Hepatocyte (in vitro differentiated cells): ENCODE measurements at regions not wholly inside any gene's neighbourhood (a gene's known extent, or its start where the extent isn't known, plus 50 kb on each side); places are given as distances from the start of the nearest gene placed in this dataset.
A peak's percentile ranks its signal among the peaks of the same experiment; 100 is the strongest.

ENCODE experiments used
- DNase-seq: peaks from one replicate; pipeline ENCODE4 v3.0.0-alpha.2; 2016; ENCODE audit warnings: low spot score
- H2AFZ ChIP-seq: fragments of 200-600 bp; sonication (generic); 2 replicates; pipeline ENCODE4 v1.6.0; 2016; ENCODE audit warnings: antibody characterized with exemption, mild to moderate bottlenecking
- H3K27ac ChIP-seq: fragments of 200-600 bp; sonication (generic); 2 replicates; pipeline ENCODE4 v1.5.1; 2016; ENCODE audit warnings: mild to moderate bottlenecking
- H3K27me3 ChIP-seq: fragments of 200-600 bp; sonication (generic); 2 replicates; pipeline ENCODE4 v1.6.1; 2016
- H3K36me3 ChIP-seq: fragments of 200-600 bp; sonication (generic); replicated peaks from 2 replicates; pipeline ENCODE4 v1.5.1; 2016; ENCODE audit warnings: low read depth; ENCODE audit not compliant: insufficient read depth
- H3K4me1 ChIP-seq: fragments of 200-600 bp; sonication (generic); 2 replicates; pipeline ENCODE4 v1.5.1; 2016; ENCODE audit warnings: mild to moderate bottlenecking, moderate library complexity; ENCODE audit not compliant: insufficient read depth
- H3K4me2 ChIP-seq: fragments of 200-600 bp; sonication (generic); 2 replicates; pipeline ENCODE4 v1.6.0; 2016
- H3K4me3 ChIP-seq: fragments of 200-600 bp; sonication (generic); 2 replicates; pipeline ENCODE4 v1.5.1; 2016; ENCODE audit warnings: mild to moderate bottlenecking
- H3K79me2 ChIP-seq: fragments of 200-600 bp; sonication (generic); 2 replicates; pipeline ENCODE4 v1.6.0; 2017; ENCODE audit warnings: mild to moderate bottlenecking
- H3K9me2 ChIP-seq: fragments of 200-600 bp; sonication (generic); replicated peaks from 2 replicates; pipeline ENCODE4 v1.6.0; 2017; ENCODE audit warnings: mild to moderate bottlenecking; ENCODE audit not compliant: insufficient read depth
- H3K9me3 ChIP-seq: fragments of 200-600 bp; sonication (generic); 2 replicates; pipeline ENCODE4 v1.5.1; 2016; ENCODE audit warnings: low read depth, mild to moderate bottlenecking
- H4K20me1 ChIP-seq: fragments of 200-600 bp; sonication (generic); 2 replicates; pipeline ENCODE4 v1.6.0; 2016; ENCODE audit warnings: mild to moderate bottlenecking; ENCODE audit not compliant: insufficient read depth, poor library complexity, severe bottlenecking
- EZH2 ChIP-seq: fragments of 200-600 bp; sonication (generic); IDR thresholded peaks from 2 replicates; pipeline ENCODE4 v1.6.1; 2016; ENCODE audit warnings: antibody characterized with exemption, mild to moderate bottlenecking, borderline replicate concordance
- EZH2phosphoT487 ChIP-seq: fragments of 200-600 bp; sonication (generic); IDR thresholded peaks from one replicate; pipeline ENCODE4 v1.6.1; 2018; ENCODE audit warnings: antibody characterized with exemption, mild to moderate bottlenecking, low read depth, moderate library complexity; ENCODE audit not compliant: unreplicated experiment, severe bottlenecking
- WGBS: methylation state at CpG from one replicate; pipeline ENCODE4 v1.1.6; 2016; ENCODE audit warnings: low lambda C conversion rate; ENCODE audit errors: missing lambda C conversion rate; 5-methylcytosine and 5-hydroxymethylcytosine counted together
- TF ChIP-seq, protein P1 (sequence below): fragments of 200-600 bp; sonication (generic); IDR thresholded peaks from 2 replicates; pipeline ENCODE4 v1.5.1; 2016; ENCODE audit warnings: antibody characterized with exemption, mild to moderate bottlenecking; ENCODE audit not compliant: poor library complexity

DNA sequence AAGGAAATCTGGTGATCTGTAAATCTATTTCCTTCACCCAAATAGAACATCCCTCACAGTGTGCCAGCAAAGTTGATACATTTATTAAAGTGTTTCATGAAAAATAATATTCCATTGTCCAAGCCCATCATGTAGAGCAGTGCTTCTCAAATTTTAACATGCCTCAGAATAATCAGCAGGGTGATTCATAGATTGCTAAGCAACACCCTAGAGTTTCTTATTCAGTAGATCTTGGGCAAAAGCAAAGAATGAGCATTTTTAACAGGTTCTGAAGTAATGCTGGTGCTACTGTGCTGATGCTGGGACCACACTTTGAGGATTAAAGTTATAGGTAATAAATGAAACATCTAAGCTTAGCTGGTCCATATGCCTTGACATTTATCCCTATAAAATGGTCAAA is 210.5 kb downstream of the ZIC4 start:
- H3K79me2 ChIP-seq = no peaks in the 10 kb centered on the region
- H3K27ac ChIP-seq = no peak overlapping the region
- DNase-seq = no peak
- H3K4me1 ChIP-seq = no peaks in the 10 kb centered on the region
- no peaks in the 10 kb centered on the region for H4K20me1 ChIP-seq
- no peaks in the 10 kb centered on the region for H3K27me3 ChIP-seq
- no peaks in the 10 kb centered on the region for H3K9me2 ChIP-seq
- TF ChIP-seq, protein P1, sequence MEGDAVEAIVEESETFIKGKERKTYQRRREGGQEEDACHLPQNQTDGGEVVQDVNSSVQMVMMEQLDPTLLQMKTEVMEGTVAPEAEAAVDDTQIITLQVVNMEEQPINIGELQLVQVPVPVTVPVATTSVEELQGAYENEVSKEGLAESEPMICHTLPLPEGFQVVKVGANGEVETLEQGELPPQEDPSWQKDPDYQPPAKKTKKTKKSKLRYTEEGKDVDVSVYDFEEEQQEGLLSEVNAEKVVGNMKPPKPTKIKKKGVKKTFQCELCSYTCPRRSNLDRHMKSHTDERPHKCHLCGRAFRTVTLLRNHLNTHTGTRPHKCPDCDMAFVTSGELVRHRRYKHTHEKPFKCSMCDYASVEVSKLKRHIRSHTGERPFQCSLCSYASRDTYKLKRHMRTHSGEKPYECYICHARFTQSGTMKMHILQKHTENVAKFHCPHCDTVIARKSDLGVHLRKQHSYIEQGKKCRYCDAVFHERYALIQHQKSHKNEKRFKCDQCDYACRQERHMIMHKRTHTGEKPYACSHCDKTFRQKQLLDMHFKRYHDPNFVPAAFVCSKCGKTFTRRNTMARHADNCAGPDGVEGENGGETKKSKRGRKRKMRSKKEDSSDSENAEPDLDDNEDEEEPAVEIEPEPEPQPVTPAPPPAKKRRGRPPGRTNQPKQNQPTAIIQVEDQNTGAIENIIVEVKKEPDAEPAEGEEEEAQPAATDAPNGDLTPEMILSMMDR = no peak
- TF ChIP-seq EZH2phosphoT487 = no peak
- TF ChIP-seq EZH2 = no peak
- H3K4me2 ChIP-seq = no peak overlapping the region
- H3K9me3 ChIP-seq = no peaks in the 10 kb centered on the region
- H3K36me3 ChIP-seq = no peaks in the 10 kb centered on the region
- no peak overlapping the region for H3K4me3 ChIP-seq
- H2AFZ ChIP-seq = no peak overlapping the region

DNA sequence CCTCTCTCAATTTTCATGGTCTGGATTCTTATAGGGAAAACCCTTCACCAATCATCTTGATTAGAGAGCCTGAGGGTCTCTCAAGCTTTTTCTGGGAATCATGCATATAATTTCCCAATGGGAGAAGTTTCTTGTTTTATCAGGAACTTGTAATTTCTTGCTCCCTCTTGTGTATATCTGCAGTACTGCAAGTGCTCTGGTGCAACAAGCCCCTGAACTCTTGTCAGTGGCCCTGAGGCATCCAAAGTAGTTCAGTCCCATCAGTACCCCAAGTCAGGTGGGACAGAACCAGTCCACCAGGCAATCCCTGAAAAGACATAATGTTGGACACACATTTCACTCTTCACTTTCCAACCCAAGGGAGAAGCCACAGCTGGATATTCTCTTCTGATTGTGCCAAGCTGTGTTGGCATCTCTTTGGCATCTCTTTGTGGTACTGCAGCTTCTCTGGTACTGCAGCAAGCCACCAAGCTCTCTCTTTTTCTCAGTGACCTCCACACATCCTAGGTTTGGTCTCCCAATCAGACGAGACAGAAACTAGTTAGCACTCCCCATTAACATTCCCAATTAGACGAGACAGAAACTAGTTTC is 214.5 kb downstream of the ZIC4 start:
- TF ChIP-seq EZH2 = no peak
- TF ChIP-seq, protein P1 = peak; percentile 65
- no peak for TF ChIP-seq EZH2phosphoT487
- no peaks in the 10 kb centered on the region for H3K9me2 ChIP-seq
- H3K4me1 ChIP-seq = no peaks in the 10 kb centered on the region
- H4K20me1 ChIP-seq = no peaks in the 10 kb centered on the region
- no peaks in the 10 kb centered on the region for H3K79me2 ChIP-seq
- no peaks in the 10 kb centered on the region for H3K36me3 ChIP-seq
- H3K4me2 ChIP-seq = no peak overlapping the region
- DNase-seq = peak; percentile 72
- no peak overlapping the region for H3K27ac ChIP-seq
- no peaks in the 10 kb centered on the region for H3K9me3 ChIP-seq
- no peak overlapping the region for H2AFZ ChIP-seq
- 62% methylated on average over 2 of the region's 2 CpGs for WGBS
- H3K27me3 ChIP-seq = no peaks in the 10 kb centered on the region
- H3K4me3 ChIP-seq = no peak overlapping the region

DNA sequence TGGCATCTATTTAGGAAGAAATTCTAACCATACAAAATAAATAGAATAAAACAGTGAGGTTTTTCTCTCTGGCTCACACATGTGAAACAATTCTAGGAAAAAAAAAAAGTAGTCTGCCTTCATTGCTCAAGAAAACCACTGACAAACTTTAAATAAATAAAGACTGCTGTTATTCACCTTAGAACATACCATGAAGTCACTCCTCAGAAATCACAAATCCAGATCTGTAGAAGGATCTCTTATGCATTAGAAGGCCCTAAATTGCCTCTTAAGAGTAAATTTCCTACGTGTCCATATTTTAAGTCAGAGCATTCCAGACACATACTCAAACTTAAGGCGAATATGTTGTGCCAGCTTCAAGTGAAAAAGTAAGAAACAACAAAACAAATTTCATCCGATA is 217.3 kb downstream of the ZIC4 start:
- Histone ChIP-seq H2AFZ (no peak overlapping the region), H3K79me2 (no peaks in the 10 kb centered on the region), H3K4me3 (no peak overlapping the region), H4K20me1 (no peaks in the 10 kb centered on the region), H3K4me2 (no peak overlapping the region), H3K27me3 (no peaks in the 10 kb centered on the region), H3K4me1 (no peaks in the 10 kb centered on the region), H3K36me3 (no peaks in the 10 kb centered on the region), H3K9me2 (no peaks in the 10 kb centered on the region), H3K9me3 (no peaks in the 10 kb centered on the region), H3K27ac (no peak overlapping the region)
- WGBS = 77% methylated on average over 3 of the region's 3 CpGs
- no peak for DNase-seq
- TF ChIP-seq EZH2phosphoT487 = no peak
- TF ChIP-seq, protein P1 = no peak
- TF ChIP-seq EZH2 = no peak

DNA sequence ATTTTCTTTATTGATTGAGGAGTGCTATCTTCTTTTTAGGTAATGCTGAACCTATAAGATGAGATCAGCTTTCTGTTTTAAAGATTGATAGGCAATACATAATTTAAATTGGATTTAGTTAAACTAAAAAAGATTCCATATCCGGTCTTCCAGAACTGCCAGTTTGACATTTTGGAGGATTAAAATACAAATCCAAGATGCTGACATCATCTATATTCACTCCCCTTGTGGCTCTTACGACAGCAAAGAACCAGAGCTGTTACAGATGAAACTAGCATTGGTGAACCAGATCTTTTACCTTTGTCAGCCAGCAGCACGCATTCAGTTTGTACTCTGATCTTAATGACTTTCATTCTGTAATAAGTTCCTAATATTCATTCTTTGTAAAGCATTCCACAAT is 218.7 kb downstream of the ZIC4 start:
- Histone ChIP-seq H3K79me2 (no peaks in the 10 kb centered on the region), H3K4me1 (no peaks in the 10 kb centered on the region), H2AFZ (no peak overlapping the region), H4K20me1 (no peaks in the 10 kb centered on the region), H3K9me3 (no peaks in the 10 kb centered on the region), H3K36me3 (no peaks in the 10 kb centered on the region), H3K27me3 (no peaks in the 10 kb centered on the region), H3K27ac (no peak overlapping the region), H3K9me2 (no peaks in the 10 kb centered on the region), H3K4me2 (no peak overlapping the region), H3K4me3 (no peak overlapping the region)
- WGBS = 89% methylated on average over 3 of the region's 3 CpGs
- no peak for DNase-seq
- TF ChIP-seq EZH2 (no peak), EZH2phosphoT487 (no peak)
- TF ChIP-seq, protein P1 = no peak
